ENCODE measurements at regions not wholly inside any gene's neighbourhood (a gene's known extent, or its start where the extent isn't known, plus 50 kb on each side); places are given as distances from the start of the nearest gene placed in this dataset.

DNA sequence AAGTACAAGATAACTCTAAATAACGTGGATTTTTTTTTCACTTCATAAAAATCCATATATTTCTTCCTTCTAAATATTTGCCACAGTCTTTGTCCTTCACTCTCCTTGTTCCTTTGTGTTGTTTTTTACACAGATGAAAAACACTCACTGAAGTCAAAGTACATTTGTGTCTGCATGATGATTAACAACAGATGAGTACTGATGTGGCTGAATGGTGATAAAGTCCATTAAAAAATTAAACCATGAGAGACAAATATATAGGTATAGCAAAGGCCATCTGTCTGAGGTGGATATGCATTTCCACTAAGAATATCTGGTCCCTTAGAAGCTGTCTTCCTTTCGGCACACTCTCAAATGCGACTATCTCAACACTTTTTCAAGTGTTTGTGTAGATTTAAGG is 317.5 kb upstream of the MCTP2 start:
- Histone ChIP-seq H3F3A (replicated peaks; ENCODE audit: insufficient read depth) (no peaks in the 10 kb centered on the region), H3K9me2 (no peaks in the 10 kb centered on the region), H3K4me2 (no peak overlapping the region), H3K79me2 (ENCODE audit: insufficient read depth) (no peaks in the 10 kb centered on the region), H3K4me3 (ENCODE audit: low read depth in 2 of 2, low read length in 1 of 2) (no peak overlapping the region), H2AFZ (ENCODE audit: low read depth) (no peak overlapping the region), H3K9ac (no peak overlapping the region), H3K27ac (ENCODE audit: low read depth in 2 of 2, low read length in 1 of 2) (peak overlapping the region in 1 of 2 experiments; percentile 67; a peak in 2 of 4 replicates), H3K4me1 (ENCODE audit: control insufficient read depth in 1 of 2, insufficient read depth in 2 of 2, low read depth in 1 of 2, low read length in 1 of 2) (peaks cover 0 to 3% of the 10 kb centered on the region in 2 experiments; a peak in 2 of 4 replicates), H3K9me3 (no peaks in the 10 kb centered on the region), H3K27me3 (ENCODE audit: insufficient read depth) (no peaks in the 10 kb centered on the region), H4K20me1 (ENCODE audit: insufficient read depth) (no peaks in the 10 kb centered on the region), H3K36me3 (replicated peaks in 1 of 2; ENCODE audit: control insufficient read depth in 1 of 2, insufficient read depth in 2 of 2, low read length in 1 of 2) (no peaks in the 10 kb centered on the region)
- TF ChIP-seq, protein P1, sequence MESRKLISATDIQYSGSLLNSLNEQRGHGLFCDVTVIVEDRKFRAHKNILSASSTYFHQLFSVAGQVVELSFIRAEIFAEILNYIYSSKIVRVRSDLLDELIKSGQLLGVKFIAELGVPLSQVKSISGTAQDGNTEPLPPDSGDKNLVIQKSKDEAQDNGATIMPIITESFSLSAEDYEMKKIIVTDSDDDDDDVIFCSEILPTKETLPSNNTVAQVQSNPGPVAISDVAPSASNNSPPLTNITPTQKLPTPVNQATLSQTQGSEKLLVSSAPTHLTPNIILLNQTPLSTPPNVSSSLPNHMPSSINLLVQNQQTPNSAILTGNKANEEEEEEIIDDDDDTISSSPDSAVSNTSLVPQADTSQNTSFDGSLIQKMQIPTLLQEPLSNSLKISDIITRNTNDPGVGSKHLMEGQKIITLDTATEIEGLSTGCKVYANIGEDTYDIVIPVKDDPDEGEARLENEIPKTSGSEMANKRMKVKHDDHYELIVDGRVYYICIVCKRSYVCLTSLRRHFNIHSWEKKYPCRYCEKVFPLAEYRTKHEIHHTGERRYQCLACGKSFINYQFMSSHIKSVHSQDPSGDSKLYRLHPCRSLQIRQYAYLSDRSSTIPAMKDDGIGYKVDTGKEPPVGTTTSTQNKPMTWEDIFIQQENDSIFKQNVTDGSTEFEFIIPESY (IDR thresholded peaks at IDR 0.05; ENCODE audit: borderline replicate concordance, low read depth) = no peak
- TF ChIP-seq RFX5 (IDR thresholded peaks at IDR 0.05; ENCODE audit: low read length) (no peak), TAF1 (IDR thresholded peaks at IDR 0.05; ENCODE audit: borderline replicate concordance, low read depth, low read length) (no peak), JUND (IDR thresholded peaks at IDR 0.05) (no peak), SIN3A (IDR thresholded peaks at IDR 0.05; ENCODE audit: borderline replicate concordance, low read depth, low read length) (no peak), TCF12 (IDR thresholded peaks at IDR 0.05) (no peak), RCOR1 (IDR thresholded peaks at IDR 0.05; ENCODE audit: low read length) (no peak), CHD2 (IDR thresholded peaks at IDR 0.05; ENCODE audit: low read length, partially characterized antibody) (no peak), GATA2 (CRISPR knock-in tag; IDR thresholded peaks at IDR 0.05) (peak; percentile 54; the same call in 1 of the 2 replicates), GABPA (IDR thresholded peaks at IDR 0.05; ENCODE audit: low read depth) (no peak), NRF1 (IDR thresholded peaks at IDR 0.05; ENCODE audit: low read depth, low read length) (no peak), EP300 (IDR thresholded peaks at IDR 0.05; ENCODE audit: borderline replicate concordance in 1 of 2, low read depth in 1 of 2, low read length in 1 of 2) (peak in 1 of 2 experiments; percentile 51; a peak in 1 of 4 replicates), MEF2A (IDR thresholded peaks at IDR 0.05; ENCODE audit: borderline replicate concordance, low read depth) (no peak)
- TF ChIP-seq, protein P2, sequence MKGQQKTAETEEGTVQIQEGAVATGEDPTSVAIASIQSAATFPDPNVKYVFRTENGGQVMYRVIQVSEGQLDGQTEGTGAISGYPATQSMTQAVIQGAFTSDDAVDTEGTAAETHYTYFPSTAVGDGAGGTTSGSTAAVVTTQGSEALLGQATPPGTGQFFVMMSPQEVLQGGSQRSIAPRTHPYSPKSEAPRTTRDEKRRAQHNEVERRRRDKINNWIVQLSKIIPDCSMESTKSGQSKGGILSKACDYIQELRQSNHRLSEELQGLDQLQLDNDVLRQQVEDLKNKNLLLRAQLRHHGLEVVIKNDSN (IDR thresholded peaks at IDR 0.05; ENCODE audit: borderline replicate concordance, low read depth) = no peak
- TF ChIP-seq, protein P3, sequence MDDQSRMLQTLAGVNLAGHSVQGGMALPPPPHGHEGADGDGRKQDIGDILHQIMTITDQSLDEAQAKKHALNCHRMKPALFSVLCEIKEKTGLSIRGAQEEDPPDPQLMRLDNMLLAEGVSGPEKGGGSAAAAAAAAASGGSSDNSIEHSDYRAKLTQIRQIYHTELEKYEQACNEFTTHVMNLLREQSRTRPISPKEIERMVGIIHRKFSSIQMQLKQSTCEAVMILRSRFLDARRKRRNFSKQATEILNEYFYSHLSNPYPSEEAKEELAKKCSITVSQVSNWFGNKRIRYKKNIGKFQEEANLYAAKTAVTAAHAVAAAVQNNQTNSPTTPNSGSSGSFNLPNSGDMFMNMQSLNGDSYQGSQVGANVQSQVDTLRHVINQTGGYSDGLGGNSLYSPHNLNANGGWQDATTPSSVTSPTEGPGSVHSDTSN (IDR thresholded peaks at IDR 0.05) = no peak
- ChIA-PET POLR2A (no interaction called here), CTCF (no interaction called here)
- WGBS (ENCODE audit: low lambda C conversion rate) = 31% methylated on average over 3 of the region's 3 CpGs
- peak; percentile 38 for DNase-seq

DNA sequence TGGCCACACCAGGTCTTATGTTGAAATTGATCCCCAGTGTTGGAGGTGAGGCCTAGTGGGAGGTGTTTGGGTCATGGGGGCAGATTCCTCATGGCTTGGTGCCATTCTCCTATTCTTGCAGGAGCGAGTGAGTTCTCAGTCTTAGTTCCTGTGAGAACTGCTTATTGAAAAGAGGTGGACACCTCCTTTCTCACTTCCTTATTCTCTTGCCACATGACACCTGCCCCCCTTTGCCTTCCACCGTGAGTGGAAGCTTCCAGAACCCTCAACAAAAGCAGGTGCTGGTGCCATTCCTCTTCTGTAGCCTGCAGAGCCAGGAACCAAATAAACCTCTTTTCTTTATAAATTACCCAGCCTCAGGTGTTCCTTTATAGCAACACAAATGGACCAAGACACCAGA is 318.1 kb upstream of the MCTP2 start:
- DNase-seq = no peak
- H3K9ac ChIP-seq = no peak overlapping the region
- H3K27ac ChIP-seq (ENCODE audit: low read depth in 2 of 2, low read length in 1 of 2) = peak overlapping the region in 1 of 2 experiments; percentile 67; a peak in 2 of 4 replicates
- H3K36me3 ChIP-seq (replicated peaks in 1 of 2; ENCODE audit: control insufficient read depth in 1 of 2, insufficient read depth in 2 of 2, low read length in 1 of 2) = no peaks in the 10 kb centered on the region
- ChIA-PET CTCF (no interaction called here), POLR2A (no interaction called here)
- peaks cover 0 to 3% of the 10 kb centered on the region in 2 experiments; a peak in 2 of 4 replicates for H3K4me1 ChIP-seq (ENCODE audit: control insufficient read depth in 1 of 2, insufficient read depth in 2 of 2, low read depth in 1 of 2, low read length in 1 of 2)
- no peaks in the 10 kb centered on the region for H4K20me1 ChIP-seq (ENCODE audit: insufficient read depth)
- H3K79me2 ChIP-seq (ENCODE audit: insufficient read depth) = no peaks in the 10 kb centered on the region
- WGBS (ENCODE audit: low lambda C conversion rate) = 29% methylated on average over 2 of the region's 2 CpGs
- H3K9me3 ChIP-seq = no peaks in the 10 kb centered on the region
- no peaks in the 10 kb centered on the region for H3K9me2 ChIP-seq
- H3F3A ChIP-seq (replicated peaks; ENCODE audit: insufficient read depth) = no peaks in the 10 kb centered on the region
- H3K27me3 ChIP-seq (ENCODE audit: insufficient read depth) = no peaks in the 10 kb centered on the region
- no peak overlapping the region for H2AFZ ChIP-seq (ENCODE audit: low read depth)
- no peak overlapping the region for H3K4me2 ChIP-seq
- H3K4me3 ChIP-seq (ENCODE audit: low read depth in 2 of 2, low read length in 1 of 2) = no peak overlapping the region
- TF ChIP-seq JUND (IDR thresholded peaks at IDR 0.05) (no peak), FOXM1 (IDR thresholded peaks at IDR 0.05; ENCODE audit: low read depth) (no peak), SMC3 (IDR thresholded peaks at IDR 0.05; ENCODE audit: low read depth, low read length) (no peak), FOSL2 (IDR thresholded peaks at IDR 0.05; ENCODE audit: borderline replicate concordance, low read depth) (no peak)
- TF ChIP-seq, protein P4, sequence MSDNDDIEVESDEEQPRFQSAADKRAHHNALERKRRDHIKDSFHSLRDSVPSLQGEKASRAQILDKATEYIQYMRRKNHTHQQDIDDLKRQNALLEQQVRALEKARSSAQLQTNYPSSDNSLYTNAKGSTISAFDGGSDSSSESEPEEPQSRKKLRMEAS (IDR thresholded peaks at IDR 0.05; ENCODE audit: low read depth) = no peak
- TF ChIP-seq, protein P1 (IDR thresholded peaks at IDR 0.05; ENCODE audit: borderline replicate concordance, low read depth) = no peak
- TF ChIP-seq, protein P5, sequence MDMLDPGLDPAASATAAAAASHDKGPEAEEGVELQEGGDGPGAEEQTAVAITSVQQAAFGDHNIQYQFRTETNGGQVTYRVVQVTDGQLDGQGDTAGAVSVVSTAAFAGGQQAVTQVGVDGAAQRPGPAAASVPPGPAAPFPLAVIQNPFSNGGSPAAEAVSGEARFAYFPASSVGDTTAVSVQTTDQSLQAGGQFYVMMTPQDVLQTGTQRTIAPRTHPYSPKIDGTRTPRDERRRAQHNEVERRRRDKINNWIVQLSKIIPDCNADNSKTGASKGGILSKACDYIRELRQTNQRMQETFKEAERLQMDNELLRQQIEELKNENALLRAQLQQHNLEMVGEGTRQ (IDR thresholded peaks at IDR 0.05; ENCODE audit: borderline replicate concordance, low read depth, low read length) = no peak
- TF ChIP-seq, protein P6, sequence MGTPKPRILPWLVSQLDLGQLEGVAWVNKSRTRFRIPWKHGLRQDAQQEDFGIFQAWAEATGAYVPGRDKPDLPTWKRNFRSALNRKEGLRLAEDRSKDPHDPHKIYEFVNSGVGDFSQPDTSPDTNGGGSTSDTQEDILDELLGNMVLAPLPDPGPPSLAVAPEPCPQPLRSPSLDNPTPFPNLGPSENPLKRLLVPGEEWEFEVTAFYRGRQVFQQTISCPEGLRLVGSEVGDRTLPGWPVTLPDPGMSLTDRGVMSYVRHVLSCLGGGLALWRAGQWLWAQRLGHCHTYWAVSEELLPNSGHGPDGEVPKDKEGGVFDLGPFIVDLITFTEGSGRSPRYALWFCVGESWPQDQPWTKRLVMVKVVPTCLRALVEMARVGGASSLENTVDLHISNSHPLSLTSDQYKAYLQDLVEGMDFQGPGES (IDR thresholded peaks at IDR 0.05; ENCODE audit: low read depth, low read length) = no peak

Data from SK-N-SH (cell line).